K562 (cell line): ENCODE measurements at regions not wholly inside any gene's neighbourhood (a gene's known extent, or its start where the extent isn't known, plus 50 kb on each side); places are given as distances from the start of the nearest gene placed in this dataset.

ENCODE experiments used
- ATAC-seq: fragments of 200-7000 bp; cut with Tn5 transposase; 3 replicates; pipeline ENCODE4 v1.9.1; 2020; ENCODE audit warnings: moderate library complexity
- BruUV-seq: library from RNA; stranded (reverse); fragments of 400-500 nt; replicated peaks from 2 replicates; lab custom pipeline; 2021; lab: Mats Ljungman, UMichigan
- CTCF ChIA-PET: fragments of 300-600 bp; formaldehyde crosslinking; extraction: SDS; loops from one replicate; lab custom pipeline; 2021; ENCODE audit warnings: low intra/inter-chr PET ratio; lab: Yijun Ruan, JAX
- POLR2A ChIA-PET: fragments of 300-600, 350-650 bp; sonication (Branson Sonifier 250); formaldehyde crosslinking; extraction: SDS; loops from one replicate; lab custom pipeline; 2021; ENCODE audit warnings: antibody characterized with exemption, inconsistent platforms; lab: Yijun Ruan, JAX
- DNase-seq, 4 experiments: peaks; one replicate each; pipeline versions ENCODE4 v3.0.0 to v3.0.0-alpha.2; 2011 to 2018; ENCODE audit warnings: low spot score in 3 of 4, mixed read lengths in 3 of 4; ENCODE audit errors: extremely low read depth in 1 of 4
- FAIRE-seq: peaks from 2 replicates; lab custom pipeline; 2011; peaks lifted over from hg19 to GRCh38; lab: Jason Lieb, UNC
- H2AFZ ChIP-seq: 2 replicates; pipeline ENCODE4 v1.6.0; 2011; ENCODE audit warnings: low read depth, low read length, control low read depth, inconsistent platforms
- H3K27ac ChIP-seq: fragments of 200-600 bp; 3 replicates; pipeline ENCODE4 v1.8.0; 2011; ENCODE audit warnings: low read depth, mild to moderate bottlenecking, control low read depth, inconsistent platforms, low read length, moderate library complexity, mixed read lengths; ENCODE audit errors: extremely low read depth
- H3K27me3 ChIP-seq, 2 experiments: fragments of 300-600 bp in 1 of 2; 2 replicates in 1 of 2; 3 replicates in 1 of 2; pipeline versions ENCODE4 v1.6.0 to v1.8.0; 2011; ENCODE audit warnings: inconsistent platforms in 2 of 2, low read length in 2 of 2, mild to moderate bottlenecking in 1 of 2, mixed read lengths in 1 of 2, moderate library complexity in 1 of 2; ENCODE audit not compliant: control insufficient read depth in 2 of 2, insufficient read depth in 2 of 2
- H3K36me3 ChIP-seq: fragments of 300-600 bp; 3 replicates; pipeline ENCODE4 v1.8.0; 2011; ENCODE audit warnings: mild to moderate bottlenecking, low read length, inconsistent platforms; ENCODE audit not compliant: control insufficient read depth, insufficient read depth
- H3K4me1 ChIP-seq, 2 experiments: fragments of 200-600 bp in 1 of 2; replicated peaks in 1 of 2; 2 replicates in 1 of 2; 3 replicates in 1 of 2; pipeline versions ENCODE4 v1.5.1 to v1.8.0; 2011; ENCODE audit warnings: inconsistent platforms in 2 of 2, low read length in 2 of 2, mild to moderate bottlenecking in 1 of 2, mixed read lengths in 1 of 2, moderate library complexity in 1 of 2; ENCODE audit not compliant: control insufficient read depth in 2 of 2, insufficient read depth in 2 of 2
- H3K4me2 ChIP-seq: 2 replicates; pipeline ENCODE4 v1.6.1; 2011; ENCODE audit warnings: low read length, control low read depth, inconsistent platforms, mixed read lengths; ENCODE audit not compliant: insufficient read depth
- H3K4me3 ChIP-seq: fragments of 200-600 bp; sonication (generic), shearing (Covaris generic); 2 replicates; pipeline ENCODE4 v1.5.1; 2016; ENCODE audit warnings: control low read depth, inconsistent platforms
- H3K79me2 ChIP-seq: fragments of 200-600 bp; 3 replicates; pipeline ENCODE4 v1.8.0; 2011; ENCODE audit warnings: low read length, inconsistent platforms; ENCODE audit not compliant: control insufficient read depth, insufficient read depth
- H3K9ac ChIP-seq, 2 experiments: 2 replicates each; pipeline versions ENCODE4 v1.6.0 to v1.6.1; 2011; ENCODE audit warnings: low read depth in 2 of 2, low read length in 2 of 2, control low read depth in 1 of 2, inconsistent platforms in 1 of 2, mild to moderate bottlenecking in 1 of 2, mixed read lengths in 1 of 2; ENCODE audit not compliant: insufficient read depth in 1 of 2
- H3K9me1 ChIP-seq: one replicate; pipeline ENCODE4 v1.6.0; 2011; ENCODE audit warnings: inconsistent platforms, mild to moderate bottlenecking, low read length, moderate library complexity; ENCODE audit not compliant: control insufficient read depth, insufficient read depth
- H3K9me3 ChIP-seq: replicated peaks from 2 replicates; pipeline ENCODE4 v1.5.1; 2011; ENCODE audit warnings: low read depth, low read length, inconsistent platforms; ENCODE audit not compliant: control insufficient read depth, insufficient read depth
- H4K20me1 ChIP-seq: replicated peaks from 2 replicates; pipeline ENCODE4 v1.6.1; 2011; ENCODE audit warnings: low read length, inconsistent platforms, mixed read lengths; ENCODE audit not compliant: control insufficient read depth, insufficient read depth
- KHSRP ChIP-seq: fragments of 450-650 bp; IDR thresholded peaks from 2 replicates; pipeline ENCODE4 v1.6.1; 2017
- MCM2 ChIP-seq: fragments of 450-650 bp; IDR thresholded peaks from 2 replicates; pipeline ENCODE4 v1.6.1; 2017; ENCODE audit warnings: low read depth, mild to moderate bottlenecking
- PHF20 ChIP-seq: fragments of 450-650 bp; IDR thresholded peaks from 2 replicates; pipeline ENCODE4 v1.6.1; 2018; ENCODE audit not compliant: partially characterized antibody
- PHTF2 ChIP-seq: fragments of 250-450 bp; sonication (Bioruptor Pico); IDR thresholded peaks from 2 replicates; pipeline ENCODE4 v1.5.0; 2021; ENCODE audit warnings: mild to moderate bottlenecking
- ZNF41 ChIP-seq: fragments of 250-450 bp; sonication (Bioruptor Pico); conservative IDR thresholded peaks from 2 replicates; pipeline ENCODE4 v1.4.0; 2020; ENCODE audit warnings: mild to moderate bottlenecking
- WGBS: fragments of 100-300 bp; shearing (Covaris generic); methylation state at CpG from one replicate; pipeline ENCODE4 v1.1.6; 2016; ENCODE audit warnings: low coverage, mixed read lengths; ENCODE audit not compliant: insufficient coverage; ENCODE audit errors: missing lambda C conversion rate; 5-methylcytosine and 5-hydroxymethylcytosine counted together
- in situ Hi-C: fragments of 300-500 bp; cut with MboI; formaldehyde crosslinking; loops from 4 replicates; pipeline ENCODE4 v1.15.0; 2018; ENCODE audit warnings: inconsistent platforms, mixed read lengths
- intact Hi-C: fragments of 100-400 bp; cut with micrococcal nuclease; formaldehyde crosslinking; loops from 2 replicates; pipeline ENCODE4 v1.14.2; 2022
- TF ChIP-seq, protein P1 (sequence below): sonication (generic); formaldehyde crosslinking; IDR thresholded peaks from 2 replicates; pipeline ENCODE4 v1.9.0; 2022; ENCODE audit warnings: mild to moderate bottlenecking, missing genetic modification reagents
- TF ChIP-seq, protein P2 (sequence below): fragments of 450-650 bp; conservative IDR thresholded peaks from 2 replicates; pipeline ENCODE4 v1.6.1; 2016; ENCODE audit warnings: missing genetic modification characterization, low read depth, mild to moderate bottlenecking, control low read depth, missing compliant biosample characterization

DNA sequence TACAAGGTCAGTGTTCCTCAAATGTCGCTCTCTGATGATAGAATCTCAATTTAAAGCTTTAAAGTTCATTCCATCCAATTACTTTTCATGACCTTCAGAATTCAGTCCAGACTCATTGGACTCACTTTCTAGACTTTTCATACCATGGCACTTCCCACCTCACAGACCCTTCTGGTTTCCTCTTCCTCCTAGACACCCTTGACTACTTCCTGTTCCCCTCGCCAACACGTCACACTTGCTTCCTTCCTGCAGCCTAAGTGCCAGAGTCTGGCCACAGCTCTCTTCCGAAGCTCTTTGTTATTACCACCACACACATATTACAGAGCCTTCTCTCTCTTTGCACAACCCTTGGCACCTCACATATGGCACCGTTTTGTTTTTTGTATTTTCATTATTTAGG lies 59.1 kb upstream of the UMPS start:
- Histone ChIP-seq H4K20me1 (no peaks in the 10 kb centered on the region), H3K9me1 (no peaks in the 10 kb centered on the region), H2AFZ (no peak overlapping the region), H3K79me2 (no peaks in the 10 kb centered on the region), H3K9ac (no peak overlapping the region), H3K9me3 (no peaks in the 10 kb centered on the region), H3K27ac (no peak overlapping the region), H3K36me3 (peaks cover 3% of the 10 kb centered on the region; the same call in 1 of the 3 replicates), H3K4me3 (no peak overlapping the region), H3K27me3 (no peaks in the 10 kb centered on the region), H3K4me2 (no peak overlapping the region), H3K4me1 (peaks cover 0 to 3% of the 10 kb centered on the region in 2 experiments; a peak in 1 of 5 replicates)
- intact Hi-C loops (no loop called here), in situ Hi-C loops (no loop called here)
- POLR2A ChIA-PET = no interaction called here
- CTCF ChIA-PET = no interaction called here
- no peak for ATAC-seq
- TF ChIP-seq KHSRP = no peak
- no peak for TF ChIP-seq ZNF41 (CRISPR knock-in tag)
- no peak for TF ChIP-seq PHF20
- TF ChIP-seq PHTF2 (CRISPR knock-in tag) = no peak
- TF ChIP-seq, protein P1, sequence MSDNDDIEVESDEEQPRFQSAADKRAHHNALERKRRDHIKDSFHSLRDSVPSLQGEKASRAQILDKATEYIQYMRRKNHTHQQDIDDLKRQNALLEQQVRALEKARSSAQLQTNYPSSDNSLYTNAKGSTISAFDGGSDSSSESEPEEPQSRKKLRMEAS = no peak
- TF ChIP-seq, protein P2, sequence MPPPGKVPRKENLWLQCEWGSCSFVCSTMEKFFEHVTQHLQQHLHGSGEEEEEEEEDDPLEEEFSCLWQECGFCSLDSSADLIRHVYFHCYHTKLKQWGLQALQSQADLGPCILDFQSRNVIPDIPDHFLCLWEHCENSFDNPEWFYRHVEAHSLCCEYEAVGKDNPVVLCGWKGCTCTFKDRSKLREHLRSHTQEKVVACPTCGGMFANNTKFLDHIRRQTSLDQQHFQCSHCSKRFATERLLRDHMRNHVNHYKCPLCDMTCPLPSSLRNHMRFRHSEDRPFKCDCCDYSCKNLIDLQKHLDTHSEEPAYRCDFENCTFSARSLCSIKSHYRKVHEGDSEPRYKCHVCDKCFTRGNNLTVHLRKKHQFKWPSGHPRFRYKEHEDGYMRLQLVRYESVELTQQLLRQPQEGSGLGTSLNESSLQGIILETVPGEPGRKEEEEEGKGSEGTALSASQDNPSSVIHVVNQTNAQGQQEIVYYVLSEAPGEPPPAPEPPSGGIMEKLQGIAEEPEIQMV = no peak
- TF ChIP-seq MCM2 = no peak
- FAIRE-seq = no peak
- no peak for DNase-seq
- WGBS = 58% methylated on average over 5 of the region's 5 CpGs
- no TSS peak for BruUV-seq
